Choroid plexus epithelial cell (primary cell): ENCODE measurements at regions not wholly inside any gene's neighbourhood (a gene's known extent, or its start where the extent isn't known, plus 50 kb on each side); places are given as distances from the start of the nearest gene placed in this dataset.
A peak's percentile ranks its signal among the peaks of the same experiment; 100 is the strongest.

Source experiments
- DNase-seq: peaks from one replicate; pipeline ENCODE4 v3.0.0-alpha.2; 2010; ENCODE audit warnings: low read depth
- H3K4me3 ChIP-seq: 2 replicates; pipeline ENCODE4 v1.5.1; 2011; ENCODE audit warnings: low read depth, mild to moderate bottlenecking, control low read depth, low read length, moderate library complexity
- CTCF ChIP-seq: conservative IDR thresholded peaks from 2 replicates; pipeline ENCODE4 v1.5.1; 2011; ENCODE audit warnings: low read depth, mild to moderate bottlenecking, control low read depth, inconsistent platforms, low read length, moderate library complexity

- no peak overlapping the region for H3K4me3 ChIP-seq
- TF ChIP-seq CTCF = peak; percentile 85
- peak; percentile 63 for DNase-seq
Measured at GRCh38 chr13:78241278-78241919, 322.8 kb upstream of the EDNRB start.

- TF ChIP-seq CTCF = no peak
- no peak overlapping the region for H3K4me3 ChIP-seq
- DNase-seq = no peak
Measured at GRCh38 chr13:78239714-78240113, 321.1 kb upstream of the EDNRB start.

- no peak overlapping the region for H3K4me3 ChIP-seq
- no peak for TF ChIP-seq CTCF
- peak; percentile 4 for DNase-seq
Measured at GRCh38 chr13:78238911-78239310, 320.3 kb upstream of the EDNRB start.

GRCh38 chr13:78228940-78229339 is 310.3 kb upstream of the EDNRB start:
- no peak for TF ChIP-seq CTCF
- no peak overlapping the region for H3K4me3 ChIP-seq
- no peak for DNase-seq

- no peak for DNase-seq
- TF ChIP-seq CTCF = no peak
Measured at GRCh38 chr13:78228211-78228610, 309.6 kb upstream of the EDNRB start.

GRCh38 chr13:78227709-78228108 is 309.1 kb upstream of the EDNRB start:
- H3K4me3 ChIP-seq = no peak overlapping the region
- no peak for DNase-seq
- no peak for TF ChIP-seq CTCF

More at GRCh38 chr13:78228211-78228610, 309.6 kb upstream of the EDNRB start:
- H3K4me3 ChIP-seq = no peak overlapping the region

- TF ChIP-seq CTCF = no peak
- H3K4me3 ChIP-seq = no peak overlapping the region
- no peak for DNase-seq
Measured at GRCh38 chr13:78215458-78216108, 297.0 kb upstream of the EDNRB start.
